Upper lobe of right lung (tissue), 1 donor: ENCODE measurements at regions not wholly inside any gene's neighbourhood (a gene's known extent, or its start where the extent isn't known, plus 50 kb on each side); places are given as distances from the start of the nearest gene placed in this dataset.

ENCODE experiments used
- ATAC-seq: fragments of 200-7000 bp; cut with Tn5 transposase; one replicate; pipeline ENCODE4 v1.9.1; 2020; ENCODE audit warnings: mild to moderate bottlenecking, moderate library complexity
- DNase-seq: peaks from one replicate; pipeline ENCODE4 v3.0.0-alpha.2; 2020
- H3K27ac ChIP-seq: fragments of 200-600 bp; one replicate; pipeline ENCODE4 v1.8.0; 2022
- H3K27me3 ChIP-seq: fragments of 200-600 bp; one replicate; pipeline ENCODE4 v1.8.0; 2022; ENCODE audit warnings: mild to moderate bottlenecking
- H3K36me3 ChIP-seq: fragments of 200-600 bp; one replicate; pipeline ENCODE4 v1.8.0; 2022
- H3K4me1 ChIP-seq: fragments of 200-600 bp; one replicate; pipeline ENCODE4 v1.8.0; 2022
- H3K4me3 ChIP-seq: fragments of 200-600 bp; one replicate; pipeline ENCODE4 v1.8.0; 2022; ENCODE audit warnings: mild to moderate bottlenecking
- H3K9me3 ChIP-seq: fragments of 200-600 bp; one replicate; pipeline ENCODE4 v1.8.0; 2022
- intact Hi-C: fragments of 100-400 bp; cut with DNase I; formaldehyde crosslinking; loops from one replicate; pipeline ENCODE4 v1.11.0; 2022
- TF ChIP-seq, protein P1 (sequence below): fragments of 200-600 bp; IDR thresholded peaks from one replicate; pipeline ENCODE4 v1.8.0; 2022; ENCODE audit warnings: antibody characterized with exemption
- donor health status: DM: no; HTN: yes; CAD: no; lungs with severe emphysema.

DNA sequence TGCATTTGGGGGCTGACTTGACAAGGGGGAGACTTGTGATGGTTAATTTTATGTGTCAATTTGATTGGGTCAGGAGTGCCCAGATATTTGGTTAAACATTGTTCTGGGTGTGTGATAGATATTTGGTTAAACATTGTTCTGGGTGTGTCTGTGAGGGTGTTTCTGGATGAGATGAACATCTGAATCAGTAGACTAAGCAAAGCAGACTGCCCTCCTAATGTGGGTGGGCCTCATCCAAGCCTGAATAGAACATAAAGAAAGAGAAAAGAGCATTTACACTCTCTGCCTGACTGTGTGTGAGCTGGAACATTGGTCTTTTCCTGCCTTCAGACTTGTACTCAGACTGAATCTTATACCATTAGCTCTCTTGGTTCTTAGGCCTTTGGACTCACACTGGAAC is 113.5 kb downstream of the ODF2L start:
- Histone ChIP-seq H3K27me3 (no peaks in the 10 kb centered on the region), H3K36me3 (no peaks in the 10 kb centered on the region), H3K9me3 (no peaks in the 10 kb centered on the region), H3K4me1 (no peaks in the 10 kb centered on the region), H3K4me3 (no peak overlapping the region), H3K27ac (no peak overlapping the region)
- intact Hi-C loops = no loop called here
- DNase-seq (no peak), ATAC-seq (no peak)
- TF ChIP-seq, protein P1, sequence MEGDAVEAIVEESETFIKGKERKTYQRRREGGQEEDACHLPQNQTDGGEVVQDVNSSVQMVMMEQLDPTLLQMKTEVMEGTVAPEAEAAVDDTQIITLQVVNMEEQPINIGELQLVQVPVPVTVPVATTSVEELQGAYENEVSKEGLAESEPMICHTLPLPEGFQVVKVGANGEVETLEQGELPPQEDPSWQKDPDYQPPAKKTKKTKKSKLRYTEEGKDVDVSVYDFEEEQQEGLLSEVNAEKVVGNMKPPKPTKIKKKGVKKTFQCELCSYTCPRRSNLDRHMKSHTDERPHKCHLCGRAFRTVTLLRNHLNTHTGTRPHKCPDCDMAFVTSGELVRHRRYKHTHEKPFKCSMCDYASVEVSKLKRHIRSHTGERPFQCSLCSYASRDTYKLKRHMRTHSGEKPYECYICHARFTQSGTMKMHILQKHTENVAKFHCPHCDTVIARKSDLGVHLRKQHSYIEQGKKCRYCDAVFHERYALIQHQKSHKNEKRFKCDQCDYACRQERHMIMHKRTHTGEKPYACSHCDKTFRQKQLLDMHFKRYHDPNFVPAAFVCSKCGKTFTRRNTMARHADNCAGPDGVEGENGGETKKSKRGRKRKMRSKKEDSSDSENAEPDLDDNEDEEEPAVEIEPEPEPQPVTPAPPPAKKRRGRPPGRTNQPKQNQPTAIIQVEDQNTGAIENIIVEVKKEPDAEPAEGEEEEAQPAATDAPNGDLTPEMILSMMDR = no peak

DNA sequence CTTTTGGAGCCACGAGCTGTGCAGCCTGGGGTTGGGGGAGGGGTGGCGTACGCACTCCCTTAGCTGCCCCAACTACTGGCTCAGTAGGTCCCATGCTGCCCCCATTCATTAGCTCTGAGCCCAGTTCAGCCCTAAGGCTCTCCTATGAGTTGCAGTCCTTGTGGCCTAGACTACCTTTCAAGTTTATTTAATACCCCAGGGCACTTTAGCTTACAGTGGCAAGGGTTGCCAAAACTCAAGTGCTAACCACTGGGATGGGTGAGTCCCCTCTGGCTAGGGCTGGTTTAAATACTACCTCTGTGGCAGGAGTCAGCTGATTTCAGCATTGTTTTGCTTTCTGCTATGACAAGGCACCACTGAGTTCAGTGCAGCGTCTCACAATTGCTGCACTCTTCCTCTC is 118.2 kb downstream of the ODF2L start:
- H3K4me3 ChIP-seq = no peak overlapping the region
- no peaks in the 10 kb centered on the region for H3K27me3 ChIP-seq
- no peak for DNase-seq
- H3K4me1 ChIP-seq = no peaks in the 10 kb centered on the region
- no peak overlapping the region for H3K27ac ChIP-seq
- no peaks in the 10 kb centered on the region for H3K9me3 ChIP-seq
- intact Hi-C loops = no loop called here
- peak; percentile 15 for ATAC-seq
- no peaks in the 10 kb centered on the region for H3K36me3 ChIP-seq
- TF ChIP-seq, protein P1 = no peak

DNA sequence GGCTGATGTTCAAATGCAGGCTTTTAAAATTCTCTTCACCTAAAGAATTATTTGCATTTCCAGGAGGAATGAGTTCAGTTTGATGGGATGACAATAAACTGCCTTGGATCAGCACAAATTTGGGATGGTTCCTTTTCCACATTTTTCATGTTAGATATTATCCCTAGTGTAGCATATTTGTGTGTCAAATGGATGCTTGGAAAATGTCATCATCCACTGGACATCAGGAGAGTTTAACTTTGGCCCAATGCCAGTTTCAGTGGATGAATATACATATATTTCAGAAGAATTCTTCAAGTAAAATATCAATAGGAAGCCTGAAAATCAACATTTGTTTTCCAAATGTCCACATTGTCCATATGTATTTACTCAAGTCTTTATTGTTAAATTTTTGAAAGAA is 116.5 kb upstream of the COL24A1 start:
- H3K4me1 ChIP-seq = no peaks in the 10 kb centered on the region
- H3K27me3 ChIP-seq = no peaks in the 10 kb centered on the region
- intact Hi-C loops = no loop called here
- no peaks in the 10 kb centered on the region for H3K9me3 ChIP-seq
- H3K27ac ChIP-seq = no peak overlapping the region
- H3K36me3 ChIP-seq = no peaks in the 10 kb centered on the region
- TF ChIP-seq, protein P1 = no peak
- no peak overlapping the region for H3K4me3 ChIP-seq
- DNase-seq = no peak
- no peak for ATAC-seq

DNA sequence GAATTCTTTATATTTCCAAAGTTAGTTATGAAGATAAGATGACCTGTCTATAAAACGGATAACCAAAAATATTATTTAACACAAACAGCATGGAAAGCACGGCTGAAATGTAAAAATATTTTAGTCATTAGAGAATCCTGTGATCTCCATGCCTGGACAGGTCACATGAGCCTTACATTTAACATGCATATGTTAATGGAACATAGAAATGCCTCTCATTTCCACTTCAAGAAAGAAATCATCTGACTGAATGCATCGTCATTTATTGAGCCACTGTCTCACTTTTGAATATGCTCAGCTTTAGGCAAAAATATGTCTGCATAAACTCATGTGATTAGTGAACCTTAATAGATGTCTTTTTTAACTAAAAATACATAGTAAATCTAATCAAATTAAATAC is 115.5 kb upstream of the COL24A1 start:
- no peaks in the 10 kb centered on the region for H3K36me3 ChIP-seq
- H3K4me1 ChIP-seq = no peaks in the 10 kb centered on the region
- TF ChIP-seq, protein P1 = no peak
- no peak for DNase-seq
- ATAC-seq = no peak
- intact Hi-C loops = no loop called here
- no peak overlapping the region for H3K4me3 ChIP-seq
- H3K27me3 ChIP-seq = no peaks in the 10 kb centered on the region
- H3K9me3 ChIP-seq = no peaks in the 10 kb centered on the region
- no peak overlapping the region for H3K27ac ChIP-seq

DNA sequence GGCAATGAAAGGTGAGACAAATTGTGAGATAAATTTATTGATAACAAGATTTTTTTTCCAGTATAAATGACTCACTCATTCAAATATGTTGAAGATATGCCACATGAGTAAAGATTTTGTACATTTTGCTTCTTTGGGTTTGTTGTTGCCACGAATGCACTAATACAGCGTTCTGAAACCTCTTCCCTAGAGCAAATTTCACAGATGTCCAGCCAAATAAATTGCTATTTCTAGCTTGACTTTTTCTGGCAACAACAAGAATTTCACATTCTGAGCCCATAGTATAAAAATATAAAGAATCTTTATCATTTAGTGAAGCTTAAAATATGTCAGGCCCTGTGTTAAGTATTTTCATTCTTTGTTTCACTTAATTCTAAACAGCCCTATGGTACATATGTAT is 114.5 kb upstream of the COL24A1 start:
- DNase-seq = no peak
- Histone ChIP-seq H3K4me1 (no peaks in the 10 kb centered on the region), H3K4me3 (no peak overlapping the region), H3K27me3 (no peaks in the 10 kb centered on the region), H3K27ac (no peak overlapping the region), H3K9me3 (no peaks in the 10 kb centered on the region), H3K36me3 (no peaks in the 10 kb centered on the region)
- no peak for ATAC-seq
- intact Hi-C loops = no loop called here
- TF ChIP-seq, protein P1 = no peak

DNA sequence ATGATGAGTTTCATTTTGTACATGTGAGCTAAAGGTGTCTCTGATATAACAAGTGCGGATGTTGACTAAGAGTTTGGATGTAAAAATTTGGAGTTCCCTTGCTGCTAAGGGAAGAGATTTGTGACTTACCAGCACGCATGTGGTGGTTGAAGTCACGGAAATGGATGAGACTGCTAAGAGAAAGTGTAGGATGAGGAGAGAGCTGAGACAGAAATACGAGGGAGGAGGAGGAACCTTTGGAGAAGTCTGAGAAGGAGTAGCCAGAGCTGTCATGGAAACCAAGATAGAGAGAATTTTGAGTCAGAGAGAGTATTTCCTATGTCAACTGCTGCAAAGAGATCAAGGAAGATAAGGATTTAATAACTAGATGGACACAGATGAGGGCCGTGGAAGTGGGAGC is 106.5 kb upstream of the COL24A1 start:
- Histone ChIP-seq H3K4me3 (no peak overlapping the region), H3K4me1 (no peaks in the 10 kb centered on the region), H3K27ac (no peak overlapping the region), H3K36me3 (no peaks in the 10 kb centered on the region), H3K9me3 (no peaks in the 10 kb centered on the region), H3K27me3 (no peaks in the 10 kb centered on the region)
- TF ChIP-seq, protein P1 = no peak
- no peak for ATAC-seq
- DNase-seq = no peak
- intact Hi-C loops = no loop called here
